ENCODE measurements at regions not wholly inside any gene's neighbourhood (a gene's known extent, or its start where the extent isn't known, plus 50 kb on each side); places are given as distances from the start of the nearest gene placed in this dataset.

DNA sequence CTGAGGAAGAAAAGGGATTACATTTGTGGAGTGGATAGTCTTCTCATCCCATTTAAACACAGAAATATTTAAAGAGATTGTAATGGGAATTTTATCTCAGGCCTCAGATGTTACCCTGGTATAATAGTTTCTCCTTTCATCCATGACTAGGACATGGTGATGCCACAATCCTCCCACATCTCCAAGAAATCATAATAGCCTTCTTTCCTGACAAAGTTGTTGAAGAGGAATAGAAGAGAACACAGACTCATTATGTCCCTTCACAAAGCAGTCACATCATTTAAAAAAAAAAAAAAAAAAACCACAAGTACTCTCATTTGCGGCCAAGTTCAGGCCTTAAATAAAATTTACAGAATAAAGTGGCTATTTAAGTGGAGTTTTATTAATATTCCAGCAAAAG, 359.6 kb downstream of the DEPDC1B start:
- TF ChIP-seq, protein P1, sequence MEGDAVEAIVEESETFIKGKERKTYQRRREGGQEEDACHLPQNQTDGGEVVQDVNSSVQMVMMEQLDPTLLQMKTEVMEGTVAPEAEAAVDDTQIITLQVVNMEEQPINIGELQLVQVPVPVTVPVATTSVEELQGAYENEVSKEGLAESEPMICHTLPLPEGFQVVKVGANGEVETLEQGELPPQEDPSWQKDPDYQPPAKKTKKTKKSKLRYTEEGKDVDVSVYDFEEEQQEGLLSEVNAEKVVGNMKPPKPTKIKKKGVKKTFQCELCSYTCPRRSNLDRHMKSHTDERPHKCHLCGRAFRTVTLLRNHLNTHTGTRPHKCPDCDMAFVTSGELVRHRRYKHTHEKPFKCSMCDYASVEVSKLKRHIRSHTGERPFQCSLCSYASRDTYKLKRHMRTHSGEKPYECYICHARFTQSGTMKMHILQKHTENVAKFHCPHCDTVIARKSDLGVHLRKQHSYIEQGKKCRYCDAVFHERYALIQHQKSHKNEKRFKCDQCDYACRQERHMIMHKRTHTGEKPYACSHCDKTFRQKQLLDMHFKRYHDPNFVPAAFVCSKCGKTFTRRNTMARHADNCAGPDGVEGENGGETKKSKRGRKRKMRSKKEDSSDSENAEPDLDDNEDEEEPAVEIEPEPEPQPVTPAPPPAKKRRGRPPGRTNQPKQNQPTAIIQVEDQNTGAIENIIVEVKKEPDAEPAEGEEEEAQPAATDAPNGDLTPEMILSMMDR (IDR thresholded peaks at IDR 0.05): no peak
- no peak for TF ChIP-seq POLR2A (IDR thresholded peaks at IDR 0.05)
- no peak for TF ChIP-seq EP300 (IDR thresholded peaks at IDR 0.05)
